COR-L47 (cell line): ENCODE measurements at regions not wholly inside any gene's neighbourhood (a gene's known extent, or its start where the extent isn't known, plus 50 kb on each side); places are given as distances from the start of the nearest gene placed in this dataset.

Source experiments
- DNase-seq: peaks from one replicate; lab custom pipeline; 2025; lab: John Stamatoyannopoulos, UW

DNA sequence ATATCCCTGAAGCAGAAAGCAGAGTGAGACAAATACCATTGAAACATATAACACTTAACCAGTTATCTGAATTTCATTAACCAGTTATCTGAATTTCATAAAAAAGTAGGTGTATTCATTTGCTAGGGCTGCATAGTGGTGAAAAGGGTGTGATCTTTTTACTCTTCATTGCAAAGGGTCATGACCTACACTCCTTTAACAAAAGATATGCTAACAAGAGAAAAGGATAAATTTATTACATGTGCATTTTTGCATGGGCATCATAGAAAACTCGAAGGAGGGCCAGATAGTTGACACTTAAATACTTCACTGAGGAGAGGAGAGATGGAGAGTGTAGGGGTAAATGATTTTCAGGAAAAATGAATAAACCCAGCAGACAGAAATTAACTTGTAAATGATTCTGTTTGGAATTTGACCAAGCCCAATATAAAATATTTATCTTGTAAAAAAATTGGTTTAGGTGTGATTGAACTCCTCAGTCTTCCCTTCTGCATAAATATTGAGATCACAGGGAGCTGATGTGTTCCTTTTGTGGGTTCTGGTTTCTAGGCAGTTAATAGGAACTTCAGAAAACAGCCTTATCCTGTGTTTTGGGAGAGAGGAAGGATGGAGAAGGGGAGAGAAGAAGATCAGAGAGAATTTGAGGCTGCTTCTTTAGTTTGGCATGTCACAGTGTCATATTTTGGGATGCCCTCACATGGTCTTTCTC lies 372.5 kb upstream of the SYT4 start:
- DNase-seq, result no peak

DNA sequence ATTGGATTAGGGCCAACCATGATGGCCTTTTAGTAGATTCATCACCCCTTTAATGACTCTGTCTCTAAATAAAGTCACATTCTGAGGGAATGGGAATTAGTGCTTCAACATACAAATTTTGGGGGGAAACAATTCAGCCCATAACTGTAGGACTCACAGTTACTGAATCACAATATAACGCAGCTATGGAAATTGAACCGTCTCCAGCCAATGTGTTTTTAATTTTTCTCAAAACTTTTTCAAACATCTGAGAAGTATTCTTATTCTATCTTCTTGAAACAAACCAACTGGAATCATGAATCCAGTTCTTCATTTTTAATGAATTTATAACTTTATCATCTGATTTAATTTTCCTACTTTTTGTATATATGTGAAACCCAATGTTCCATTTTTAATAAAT lies 373.1 kb upstream of the SYT4 start:
- no peak for DNase-seq

DNA sequence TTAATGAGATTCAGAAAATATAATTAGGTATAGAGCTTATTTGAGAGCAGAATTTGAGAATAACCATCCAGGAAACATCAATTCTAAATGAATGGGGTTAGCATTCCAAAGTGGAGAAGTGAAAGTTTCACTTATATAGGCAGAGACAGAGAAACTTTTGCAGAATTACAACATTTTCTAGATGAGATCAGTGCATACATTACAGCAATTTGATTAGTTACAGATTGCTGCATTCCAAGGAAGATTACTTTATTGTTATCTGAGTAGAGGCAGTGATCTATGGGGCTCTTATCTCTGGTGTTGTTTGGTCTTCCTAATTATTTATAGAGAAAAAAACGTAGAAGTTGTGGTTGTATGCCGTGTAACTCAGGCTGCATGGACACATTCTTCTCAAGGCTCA lies 373.8 kb upstream of the SYT4 start:
- no peak for DNase-seq

DNA sequence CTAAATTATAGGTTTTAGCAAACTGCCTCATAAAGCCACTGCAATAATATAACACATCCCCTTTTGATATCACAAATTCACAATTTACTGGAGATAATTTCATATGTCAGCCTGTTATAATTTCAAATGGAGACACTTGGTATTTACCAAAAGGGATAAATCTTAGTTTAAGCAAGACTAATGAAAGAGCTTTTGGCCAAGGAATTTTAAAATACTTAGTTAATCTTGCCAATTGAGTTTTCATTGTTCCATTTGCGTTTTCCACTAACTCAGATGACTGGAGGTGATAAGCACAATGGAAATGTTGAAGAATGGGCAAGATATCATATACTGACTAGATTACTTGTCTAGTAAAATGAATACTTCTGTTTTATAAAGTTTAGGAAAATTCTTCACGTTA lies 379.3 kb upstream of the SYT4 start:
- no peak for DNase-seq

DNA sequence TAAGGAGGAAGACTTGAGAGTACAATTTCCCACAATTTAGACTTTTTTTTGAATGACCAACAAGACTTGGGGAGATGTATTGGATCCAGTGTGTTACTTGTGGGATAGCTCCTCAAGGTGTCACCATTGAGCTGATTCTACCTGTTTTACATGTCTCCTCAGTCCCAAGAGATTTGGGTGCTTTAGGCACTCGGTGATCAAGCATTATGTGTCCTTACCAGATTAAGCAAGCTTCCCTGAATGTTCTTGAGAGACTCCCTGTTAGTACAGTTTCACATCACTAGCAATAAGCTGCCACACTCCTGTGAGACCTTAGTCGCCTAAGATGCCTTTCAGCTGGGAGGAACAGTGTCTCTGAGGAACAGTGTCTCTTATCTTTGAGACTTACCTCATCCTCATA lies 384.3 kb upstream of the SYT4 start:
- peak; percentile 71 for DNase-seq

DNA sequence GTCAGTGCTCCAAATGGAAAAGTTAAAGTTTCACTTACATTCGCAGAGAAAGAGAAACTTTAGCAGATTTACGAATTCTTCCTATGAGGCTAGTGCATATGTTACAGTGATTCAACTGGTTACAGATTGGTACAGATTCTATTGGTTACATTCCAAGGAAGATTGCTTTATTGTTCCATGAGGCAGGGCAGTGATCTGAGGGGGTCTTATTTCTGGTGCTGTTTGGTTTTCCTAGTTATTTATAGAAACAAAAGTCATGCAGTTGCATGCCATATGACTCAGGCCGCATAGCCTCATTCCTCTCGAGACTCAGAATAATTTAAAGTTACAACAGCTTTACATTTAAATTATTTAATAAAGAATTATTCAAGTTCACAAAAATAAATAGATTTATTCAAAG lies 385.4 kb upstream of the SYT4 start:
- no peak for DNase-seq

DNA sequence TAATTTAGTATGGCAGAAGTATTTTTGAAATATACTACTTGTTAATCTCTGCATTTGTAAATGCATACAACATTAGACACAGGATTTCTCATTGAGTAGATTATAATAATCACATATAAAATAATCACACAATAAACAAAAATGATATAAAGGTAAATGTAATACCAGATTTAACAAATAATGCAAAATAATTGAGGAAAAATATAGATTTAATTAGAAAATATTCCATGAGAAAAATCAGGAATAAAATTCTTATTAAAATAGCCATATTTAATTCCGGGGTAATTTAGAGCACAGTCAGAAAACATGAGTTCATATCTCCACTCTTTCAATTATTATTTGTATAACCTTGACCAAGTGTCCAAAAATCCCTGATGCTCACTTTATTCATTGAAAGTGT lies 385.9 kb upstream of the SYT4 start:
- no peak for DNase-seq

DNA sequence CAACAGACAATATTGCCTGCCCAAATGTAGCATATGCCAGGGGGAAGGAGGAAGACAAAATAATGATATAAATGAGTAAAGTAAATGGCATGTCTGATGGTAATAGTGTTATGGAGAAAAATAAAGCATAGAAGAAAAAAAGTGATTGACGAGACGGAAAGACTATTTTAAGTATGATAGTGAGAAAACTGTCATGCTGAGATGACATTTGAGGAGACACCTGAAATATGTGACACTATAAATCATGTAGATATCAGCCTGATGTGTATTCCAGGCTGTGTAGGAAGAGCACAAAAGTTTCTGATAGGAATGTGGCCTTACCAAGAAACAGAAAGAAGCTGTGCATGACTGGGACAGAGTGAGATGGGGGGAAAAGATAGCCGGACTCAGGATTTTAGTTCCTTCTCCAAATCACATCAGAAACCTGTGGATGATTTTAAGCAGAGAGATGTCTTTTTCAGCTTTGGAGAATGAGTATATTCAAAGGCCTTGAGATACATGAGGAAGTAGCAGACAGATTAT lies 387.3 kb upstream of the SYT4 start:
- DNase-seq, result no peak

DNA sequence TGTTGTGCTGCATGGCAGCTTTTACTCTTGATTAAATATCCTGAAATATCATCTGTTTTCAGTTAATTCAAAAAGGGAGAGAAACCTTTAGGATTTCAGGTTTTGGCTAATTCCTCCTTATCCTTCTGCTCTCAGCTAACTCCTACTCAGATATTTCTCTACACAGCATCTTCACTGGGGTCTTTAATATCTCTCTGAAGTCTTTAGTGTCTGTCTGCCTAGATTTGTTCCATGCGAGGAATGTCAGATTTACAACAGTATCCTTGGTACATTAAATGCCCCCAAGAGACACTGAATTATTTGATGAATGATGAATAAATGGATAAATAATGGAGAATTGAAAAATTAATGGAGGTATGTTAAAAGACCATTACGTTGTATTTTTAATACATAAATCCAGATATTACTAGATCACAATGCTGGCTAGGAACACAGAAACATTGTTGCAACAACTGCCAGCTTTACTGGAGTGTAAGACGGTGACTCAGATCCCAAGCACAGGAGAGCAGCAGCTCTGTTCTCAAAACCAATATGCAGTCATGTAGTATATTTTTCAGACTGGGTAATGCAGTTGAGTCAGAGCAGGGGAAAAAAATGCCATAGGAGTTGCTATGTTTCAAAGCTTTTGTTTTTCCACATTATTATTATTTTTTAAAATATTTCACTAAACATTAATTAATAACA lies 388.0 kb upstream of the SYT4 start:
- DNase-seq, result no peak

DNA sequence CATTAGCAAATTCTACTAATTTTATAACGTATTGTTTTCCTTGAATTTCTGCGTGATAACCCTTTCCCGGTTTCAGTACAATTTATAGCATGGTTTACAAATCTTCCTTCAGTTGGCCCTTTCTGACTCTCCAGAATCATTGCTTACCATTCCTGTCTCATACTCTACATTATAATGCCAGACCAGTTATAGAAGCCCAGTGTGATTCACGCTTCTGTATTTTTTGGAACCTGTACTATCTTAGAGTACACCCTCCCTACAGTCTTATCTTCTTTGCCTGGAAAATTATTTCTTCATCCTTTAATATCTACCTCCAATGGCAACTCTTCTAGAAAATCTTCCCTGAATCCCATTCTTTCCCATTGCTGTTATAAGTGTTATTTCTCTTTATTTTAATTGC lies 391.6 kb upstream of the SYT4 start:
- DNase-seq, result no peak

DNA sequence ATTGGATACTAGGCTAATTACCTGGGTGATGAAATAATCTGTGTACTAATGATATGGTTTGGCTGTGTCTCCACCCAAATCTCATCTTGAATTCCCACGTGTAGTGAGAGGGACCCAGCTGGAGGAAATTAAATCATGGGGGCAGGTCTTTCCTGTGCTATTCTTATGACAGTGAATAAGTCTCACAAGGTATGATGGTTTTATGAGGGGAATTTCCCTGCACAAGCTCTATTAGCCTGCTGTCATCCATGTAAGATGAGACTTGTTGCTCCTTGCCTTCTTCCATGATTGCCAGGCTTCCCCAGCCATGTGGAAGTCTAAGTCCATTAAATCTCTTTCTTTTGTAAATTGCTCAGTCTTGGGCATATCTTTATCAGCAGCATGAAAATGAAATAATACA lies 394.1 kb upstream of the SYT4 start:
- DNase-seq, result no peak

DNA sequence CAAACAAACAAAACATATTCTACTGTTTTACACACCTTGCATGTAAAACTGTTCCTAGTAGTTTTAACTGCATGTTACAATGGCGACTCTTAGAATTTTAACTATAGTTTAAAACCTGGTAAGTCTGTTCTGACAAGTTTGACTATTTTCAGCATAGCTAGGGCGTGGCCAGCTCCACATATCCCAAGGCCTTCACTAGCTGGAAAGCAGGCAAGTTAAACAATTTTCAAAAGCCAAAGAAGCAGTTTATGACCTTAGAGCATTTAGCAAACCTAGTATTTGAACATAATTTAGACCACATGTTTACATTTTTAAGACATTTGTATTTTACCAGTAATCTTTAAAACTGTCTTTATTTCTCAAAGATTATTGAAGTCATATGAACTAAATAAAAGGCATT lies 402.8 kb upstream of the SYT4 start:
- DNase-seq, result no peak

DNA sequence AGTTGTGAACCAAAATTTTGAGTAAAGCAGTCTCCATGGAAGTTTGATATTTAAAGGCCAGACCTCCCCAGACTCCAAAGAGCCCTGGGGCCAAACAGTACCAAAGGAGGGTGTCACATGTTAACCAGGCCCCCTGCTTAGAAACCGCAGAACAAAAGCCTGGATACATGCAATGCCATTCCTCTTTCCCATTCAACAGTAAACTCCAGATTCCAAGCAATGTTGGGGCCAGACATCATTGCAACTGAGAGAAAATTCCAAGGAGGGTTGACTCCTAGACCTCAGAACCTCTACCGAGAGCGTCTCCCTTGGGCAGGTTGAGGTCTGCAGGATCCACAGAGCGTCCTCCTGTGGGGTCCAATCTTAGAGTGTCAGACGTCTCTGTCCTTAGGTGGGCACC lies 404.4 kb upstream of the SYT4 start:
- no peak for DNase-seq

DNA sequence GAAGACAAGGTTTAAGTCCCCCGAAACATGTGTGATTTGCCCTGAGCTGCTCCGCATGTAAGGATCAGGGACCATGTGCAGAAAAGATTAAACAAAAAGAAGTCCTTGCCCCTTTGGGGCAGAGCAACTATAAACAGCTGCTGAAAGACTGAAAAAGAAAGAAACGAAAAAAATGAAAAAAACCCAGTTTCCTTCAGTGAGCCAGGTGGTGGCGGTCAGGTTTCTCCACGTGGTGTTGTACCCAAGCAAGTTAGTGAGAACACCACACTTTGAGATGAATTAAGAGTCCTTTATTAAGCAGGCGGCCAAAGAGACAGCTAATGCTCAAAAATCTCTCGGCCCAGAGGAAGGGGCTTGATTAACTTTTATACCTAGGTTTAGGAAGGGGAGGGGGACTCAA lies 404.9 kb upstream of the SYT4 start:
- no peak for DNase-seq

DNA sequence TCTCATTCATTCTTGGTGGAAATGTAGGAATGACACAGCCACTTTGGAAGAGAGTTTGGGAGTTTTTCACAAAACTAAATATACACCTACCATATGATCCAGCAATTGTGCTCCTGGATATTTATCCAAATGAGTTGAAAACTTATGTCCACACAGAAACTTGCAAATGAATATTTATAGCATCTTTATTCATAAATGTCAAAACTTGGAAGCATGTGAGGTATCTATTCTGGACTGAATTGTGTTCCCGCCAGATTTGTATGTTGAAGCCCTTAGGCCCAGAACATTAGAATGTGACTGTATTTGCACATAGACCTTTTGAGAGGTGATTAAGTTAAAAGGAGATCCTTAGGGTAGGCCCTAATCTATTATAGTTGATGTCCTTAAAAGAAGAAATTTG lies 409.4 kb upstream of the SYT4 start:
- no peak for DNase-seq

DNA sequence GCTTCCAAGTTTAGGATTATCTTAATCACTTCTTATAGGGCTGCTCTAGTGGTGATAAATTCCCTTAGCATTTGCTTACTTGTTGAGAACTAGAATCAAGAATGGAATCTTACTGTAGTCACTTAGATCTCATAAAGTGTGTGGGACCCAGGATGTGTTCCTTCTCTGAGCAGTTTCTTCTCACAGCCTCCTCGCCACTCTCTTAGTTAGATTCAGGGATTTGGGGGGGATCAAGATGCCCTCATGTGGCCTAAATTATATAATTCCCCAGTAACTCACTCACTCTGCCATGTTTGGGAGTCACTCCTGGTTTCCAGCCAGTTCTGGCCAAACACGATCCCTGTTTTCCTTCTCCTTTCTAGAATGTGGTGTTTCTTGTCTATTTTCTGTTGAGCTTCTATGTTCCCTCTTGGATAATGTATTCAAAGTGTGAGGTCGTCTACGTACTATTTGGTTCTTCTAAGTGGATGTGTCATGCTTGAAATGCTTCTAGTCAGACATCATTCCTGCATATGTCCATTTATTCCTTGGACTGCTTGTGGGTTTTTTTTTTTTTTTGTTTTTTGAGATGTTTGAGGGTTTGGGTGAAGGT lies 414.9 kb upstream of the SYT4 start:
- DNase-seq, result no peak

DNA sequence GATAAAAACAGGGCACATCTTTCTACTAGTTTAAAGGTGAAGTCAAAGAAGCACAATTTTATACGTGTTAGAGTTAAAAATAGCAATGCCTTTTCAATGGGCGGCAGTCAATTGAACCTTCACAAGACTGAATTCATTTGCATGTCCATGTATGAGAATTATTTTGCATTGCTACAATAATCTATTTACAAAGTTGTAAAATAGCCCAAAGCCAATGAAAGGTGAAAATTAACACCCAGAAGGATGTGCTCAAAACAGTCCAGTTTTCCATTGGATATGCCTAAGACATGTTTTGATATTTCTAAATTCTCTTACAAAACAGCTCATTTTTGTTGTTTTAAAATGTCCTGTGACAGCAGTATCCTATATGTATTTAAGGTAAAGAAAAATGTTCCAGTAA lies 425.1 kb upstream of the SYT4 start:
- no peak for DNase-seq

DNA sequence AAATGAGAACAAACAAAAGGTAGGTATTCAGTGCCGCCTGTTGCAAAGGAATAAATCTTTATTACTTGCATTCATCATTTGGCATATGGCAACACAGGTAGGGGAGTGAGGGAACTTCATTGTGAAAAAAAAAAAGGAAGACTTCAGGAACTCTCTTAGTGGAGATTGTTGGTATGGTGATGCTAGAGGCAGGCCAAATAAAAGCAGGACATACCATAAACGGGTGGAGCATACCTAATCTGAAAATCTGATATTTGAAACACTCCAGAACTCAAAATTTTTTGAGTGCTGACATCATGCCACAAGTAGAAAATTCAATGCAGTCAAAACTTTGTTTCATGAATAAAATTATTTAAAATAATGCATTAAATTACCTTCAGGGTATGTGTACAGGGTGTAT lies 425.8 kb upstream of the SYT4 start:
- DNase-seq, result no peak

DNA sequence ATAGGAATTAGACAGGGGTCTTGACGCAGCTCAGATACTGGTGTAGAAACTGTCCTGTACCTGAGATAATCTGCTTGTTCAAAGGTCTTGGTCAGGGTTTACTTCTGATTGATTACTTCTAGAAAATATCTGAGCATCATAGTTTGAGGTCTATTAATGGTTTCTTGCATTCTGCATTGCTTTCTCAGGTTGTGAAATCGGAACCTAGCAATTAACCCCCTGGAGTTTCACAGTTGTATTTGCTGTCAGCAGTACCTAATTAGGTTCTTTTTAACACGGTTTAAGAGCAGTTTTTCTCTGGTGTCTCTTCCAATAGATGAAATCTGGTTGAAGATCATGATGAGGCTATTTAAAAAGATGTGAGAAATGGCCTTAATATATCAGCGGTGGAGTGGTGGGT lies 428.6 kb upstream of the SYT4 start:
- peak; percentile 81 for DNase-seq

DNA sequence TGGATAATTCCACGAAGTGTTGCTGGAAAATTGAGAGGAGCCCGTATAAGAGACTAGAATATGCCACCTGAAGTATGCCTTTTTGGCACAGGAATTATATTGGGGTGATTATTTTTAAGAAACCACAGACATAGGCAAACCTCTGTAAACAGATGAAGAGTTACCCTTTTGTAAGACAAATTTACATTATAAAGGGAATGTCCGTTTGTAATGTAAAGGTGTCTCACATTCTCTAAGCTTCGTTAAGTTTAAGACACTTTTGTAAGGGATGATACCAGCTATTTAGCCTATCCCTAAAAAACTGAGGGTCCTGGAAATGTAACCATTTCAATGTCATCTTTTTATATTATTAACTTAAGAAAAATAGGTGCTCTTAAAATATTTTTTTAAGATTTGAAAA lies 432.8 kb upstream of the SYT4 start:
- no peak for DNase-seq

DNA sequence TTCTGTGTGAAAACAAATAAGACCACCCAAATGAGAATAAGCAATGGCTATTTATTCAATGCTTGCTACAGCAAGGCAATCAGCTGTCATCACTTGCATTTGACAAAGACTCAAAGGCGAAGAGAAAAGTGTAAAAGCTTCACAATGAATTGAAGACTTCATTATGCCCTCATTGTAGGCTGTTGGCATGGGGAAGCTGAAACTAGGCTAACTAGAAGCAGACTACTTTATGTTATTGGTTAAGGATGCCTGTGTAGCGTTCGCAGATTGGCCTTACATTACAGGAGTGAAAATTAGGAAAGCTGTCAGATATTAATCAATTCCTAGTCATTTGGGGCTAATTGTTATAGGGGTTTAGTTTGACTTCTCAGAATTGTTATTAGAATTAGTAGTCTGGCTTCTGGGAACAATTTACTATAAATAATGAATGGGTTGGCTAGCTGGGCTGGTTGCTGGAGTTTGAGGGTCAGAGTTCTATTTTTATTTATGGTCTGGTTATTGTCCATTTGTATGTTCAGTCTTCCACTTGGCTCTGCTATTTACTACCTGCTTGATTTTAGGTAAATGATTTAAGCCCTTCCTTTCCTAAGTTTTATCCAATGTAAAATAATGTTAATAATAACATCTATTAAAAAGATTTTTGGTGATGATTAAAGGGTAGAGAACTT lies 437.2 kb upstream of the SYT4 start:
- DNase-seq, result no peak

DNA sequence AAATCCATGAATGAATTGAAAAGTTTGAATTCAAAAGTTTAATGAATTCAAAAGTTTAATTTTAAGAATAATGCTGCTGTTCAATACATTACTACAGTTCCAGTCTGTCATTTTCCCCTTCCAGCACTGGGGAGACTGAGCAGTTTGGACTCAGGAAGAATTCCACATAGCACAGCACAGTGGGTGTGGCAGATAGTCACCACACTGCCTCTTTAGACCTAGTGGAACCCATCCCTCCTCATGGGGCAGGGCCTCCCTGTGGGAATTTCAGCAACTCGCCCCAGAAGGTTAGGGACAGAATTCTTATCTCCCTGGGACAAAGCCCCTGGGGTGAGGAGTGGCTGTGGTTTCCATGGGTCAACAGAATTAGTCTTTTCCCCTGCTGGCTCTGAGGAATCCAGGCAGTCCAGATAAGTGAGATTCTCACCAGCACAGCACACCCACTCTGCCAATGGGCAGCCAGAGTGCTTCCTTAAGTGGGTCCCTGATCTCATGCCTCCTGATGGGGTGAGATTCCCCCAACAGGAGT lies 442.0 kb upstream of the SYT4 start:
- no peak for DNase-seq

DNA sequence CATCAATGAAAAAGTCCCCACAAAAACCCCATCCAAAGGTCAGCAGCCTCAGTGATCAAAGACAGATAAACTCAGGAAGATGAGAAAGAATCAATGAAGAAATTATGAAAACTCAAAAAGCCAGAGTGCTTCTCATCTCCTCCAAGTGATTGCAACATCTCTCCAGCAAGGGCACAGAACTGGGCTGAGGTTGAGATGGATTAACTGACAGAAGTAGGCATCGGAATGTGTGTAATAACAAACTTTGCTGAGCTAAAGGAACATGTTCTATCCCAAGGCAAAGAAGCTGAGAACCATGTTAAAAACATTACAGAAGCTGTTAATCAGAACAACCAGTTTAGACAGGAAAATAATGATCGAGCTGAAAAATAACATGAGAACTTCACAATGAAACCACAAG lies 442.8 kb upstream of the SYT4 start:
- DNase-seq, result no peak
